CD14-positive monocyte (primary cell): ENCODE measurements at regions not wholly inside any gene's neighbourhood (a gene's known extent, or its start where the extent isn't known, plus 50 kb on each side); places are given as distances from the start of the nearest gene placed in this dataset.

Experiments used
- DNase-seq, 3 donors: peaks; one replicate each; pipeline ENCODE4 v3.0.0-alpha.2; 2011 to 2022
- H2AFZ ChIP-seq: 2 replicates; pipeline ENCODE4 v1.6.0; 2012; ENCODE audit warnings: mild to moderate bottlenecking, low read depth, low read length, inconsistent platforms; ENCODE audit not compliant: insufficient read depth, poor library complexity, severe bottlenecking
- H3K27ac ChIP-seq, 2 donors: 1 replicate in 1 of 2; 2 replicates in 1 of 2; pipeline ENCODE4 v1.5.1; 2012 to 2013; ENCODE audit warnings: low read length in 2 of 2, control low read depth in 1 of 2, inconsistent platforms in 1 of 2, low read depth in 1 of 2, mild to moderate bottlenecking in 1 of 2
- H3K27me3 ChIP-seq, 2 donors: one replicate each; pipeline versions ENCODE4 v1.6.0 to v1.6.1; 2011 to 2013; ENCODE audit warnings: low read length in 2 of 2; ENCODE audit not compliant: control insufficient read depth in 2 of 2, insufficient read depth in 2 of 2
- H3K36me3 ChIP-seq, 2 donors: replicated peaks in 1 of 2; 1 replicate in 1 of 2; 2 replicates in 1 of 2; pipeline versions ENCODE4 v1.5.1 to v1.6.1; 2012 to 2013; ENCODE audit warnings: low read length in 2 of 2, control low read depth in 1 of 2, inconsistent platforms in 1 of 2, mild to moderate bottlenecking in 1 of 2; ENCODE audit not compliant: insufficient read depth in 2 of 2, control insufficient read depth in 1 of 2
- H3K4me1 ChIP-seq, 2 donors: 1 replicate in 1 of 2; 2 replicates in 1 of 2; pipeline versions ENCODE4 v1.5.1 to v1.6.1; 2012 to 2013; ENCODE audit warnings: low read length in 2 of 2, control low read depth in 1 of 2, inconsistent platforms in 1 of 2, mild to moderate bottlenecking in 1 of 2, moderate library complexity in 1 of 2; ENCODE audit not compliant: insufficient read depth in 2 of 2, control insufficient read depth in 1 of 2
- H3K4me2 ChIP-seq: replicated peaks from 2 replicates; pipeline ENCODE3; 2012; ENCODE audit warnings: low read length, moderate library complexity, mild to moderate bottlenecking; ENCODE audit not compliant: poor library complexity, severe bottlenecking; ENCODE audit errors: extremely low read depth
- H3K4me3 ChIP-seq, 3 experiments: fragments of 200-600 bp in 1 of 3; sonication (generic) in 1 of 3; replicated peaks in 1 of 3; 1 replicate in 2 of 3; 2 replicates in 1 of 3; pipeline ENCODE4 v1.5.1; 2011 to 2013; ENCODE audit warnings: low read length in 3 of 3, mild to moderate bottlenecking in 3 of 3, control low read depth in 2 of 3, low read depth in 2 of 3, inconsistent platforms in 1 of 3, moderate library complexity in 1 of 3
- H3K79me2 ChIP-seq: 2 replicates; pipeline ENCODE4 v1.6.0; 2012; ENCODE audit warnings: mild to moderate bottlenecking, control low read depth, inconsistent platforms, low read length, moderate library complexity; ENCODE audit not compliant: insufficient read depth
- H3K9ac ChIP-seq: 2 replicates; pipeline ENCODE4 v1.6.0; 2017; ENCODE audit warnings: low read length, mild to moderate bottlenecking; ENCODE audit not compliant: insufficient read depth, poor library complexity, severe bottlenecking
- H3K9me3 ChIP-seq, 2 donors: replicated peaks in 1 of 2; 1 replicate in 1 of 2; 2 replicates in 1 of 2; pipeline versions ENCODE4 v1.5.1 to v1.6.1; 2012 to 2013; ENCODE audit warnings: low read length in 2 of 2, control low read depth in 1 of 2; ENCODE audit not compliant: control insufficient read depth in 1 of 2, insufficient read depth in 1 of 2
- H4K20me1 ChIP-seq: 2 replicates; pipeline ENCODE4 v1.6.0; 2012; ENCODE audit warnings: mild to moderate bottlenecking, low read length, control low read depth, moderate library complexity; ENCODE audit not compliant: insufficient read depth
- H3K27ac Mint-ChIP-seq, 7 donors: one replicate each; pipeline ENCODE4 v1.8.0; 2020; ENCODE audit warnings: mild to moderate bottlenecking in 7 of 7, mixed read lengths in 7 of 7, moderate library complexity in 6 of 7, inconsistent platforms in 2 of 7
- H3K27me3 Mint-ChIP-seq, 3 donors: one replicate each; pipeline ENCODE4 v1.8.0; 2021 to 2022; ENCODE audit warnings: low read depth in 3 of 3, mild to moderate bottlenecking in 3 of 3, mixed read lengths in 3 of 3, moderate library complexity in 3 of 3, inconsistent platforms in 1 of 3
- H3K36me3 Mint-ChIP-seq, 2 donors: one replicate each; pipeline ENCODE4 v1.8.0; 2020; ENCODE audit warnings: mixed read lengths in 2 of 2, inconsistent platforms in 1 of 2, mild to moderate bottlenecking in 1 of 2
- H3K4me1 Mint-ChIP-seq: one replicate; pipeline ENCODE4 v1.8.0; 2020; ENCODE audit warnings: mild to moderate bottlenecking, mixed read lengths
- H3K4me3 Mint-ChIP-seq, 2 donors: one replicate each; pipeline ENCODE4 v1.8.0; 2020; ENCODE audit warnings: mild to moderate bottlenecking in 2 of 2, mixed read lengths in 2 of 2, moderate library complexity in 1 of 2
- H3K9me3 Mint-ChIP-seq, 7 donors: one replicate each; pipeline ENCODE4 v1.8.0; 2020 to 2022; ENCODE audit warnings: mixed read lengths in 7 of 7, mild to moderate bottlenecking in 6 of 7, moderate library complexity in 6 of 7, inconsistent platforms in 2 of 7
- WGBS: methylation state at CpG from one replicate; pipeline ENCODE4 v1.1.5; 2013; ENCODE audit warnings: missing lambda C conversion rate; ENCODE audit not compliant: insufficient coverage; 5-methylcytosine and 5-hydroxymethylcytosine counted together
- intact Hi-C, 2 donors: fragments of 100-400 bp; cut with micrococcal nuclease; formaldehyde crosslinking; loops; one replicate each; pipeline versions ENCODE4 v1.15.0 to v1.15.1; 2023
- TF ChIP-seq, protein P1 (sequence below): fragments of 200-600 bp; IDR thresholded peaks from one replicate; pipeline ENCODE4 v1.8.0; 2022; ENCODE audit warnings: antibody characterized with exemption, mild to moderate bottlenecking

- TF ChIP-seq, protein P1, sequence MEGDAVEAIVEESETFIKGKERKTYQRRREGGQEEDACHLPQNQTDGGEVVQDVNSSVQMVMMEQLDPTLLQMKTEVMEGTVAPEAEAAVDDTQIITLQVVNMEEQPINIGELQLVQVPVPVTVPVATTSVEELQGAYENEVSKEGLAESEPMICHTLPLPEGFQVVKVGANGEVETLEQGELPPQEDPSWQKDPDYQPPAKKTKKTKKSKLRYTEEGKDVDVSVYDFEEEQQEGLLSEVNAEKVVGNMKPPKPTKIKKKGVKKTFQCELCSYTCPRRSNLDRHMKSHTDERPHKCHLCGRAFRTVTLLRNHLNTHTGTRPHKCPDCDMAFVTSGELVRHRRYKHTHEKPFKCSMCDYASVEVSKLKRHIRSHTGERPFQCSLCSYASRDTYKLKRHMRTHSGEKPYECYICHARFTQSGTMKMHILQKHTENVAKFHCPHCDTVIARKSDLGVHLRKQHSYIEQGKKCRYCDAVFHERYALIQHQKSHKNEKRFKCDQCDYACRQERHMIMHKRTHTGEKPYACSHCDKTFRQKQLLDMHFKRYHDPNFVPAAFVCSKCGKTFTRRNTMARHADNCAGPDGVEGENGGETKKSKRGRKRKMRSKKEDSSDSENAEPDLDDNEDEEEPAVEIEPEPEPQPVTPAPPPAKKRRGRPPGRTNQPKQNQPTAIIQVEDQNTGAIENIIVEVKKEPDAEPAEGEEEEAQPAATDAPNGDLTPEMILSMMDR = no peak
- no peaks in the 10 kb centered on the region for H3K36me3 Mint-ChIP-seq
- H3K4me1 ChIP-seq = no peaks in the 10 kb centered on the region
- H3K4me3 Mint-ChIP-seq = no peak overlapping the region
- no peak overlapping the region for H3K27ac ChIP-seq
- H3K79me2 ChIP-seq = no peaks in the 10 kb centered on the region
- peaks cover 2 to 13% (median 6%) of the 10 kb centered on the region in 7 donors for H3K9me3 Mint-ChIP-seq
- peaks cover 15 to 18% of the 10 kb centered on the region in 2 donors for H3K9me3 ChIP-seq
- intact Hi-C loops = no loop called here
- H3K36me3 ChIP-seq = no peaks in the 10 kb centered on the region
- no peaks in the 10 kb centered on the region for H4K20me1 ChIP-seq
- DNase-seq = no peak
- no CpG with 5 or more reads among the region's 3 CpGs for WGBS
- H3K9ac ChIP-seq = no peak overlapping the region
- no peaks in the 10 kb centered on the region for H3K4me1 Mint-ChIP-seq
- H3K27me3 ChIP-seq = no peaks in the 10 kb centered on the region
- H2AFZ ChIP-seq = no peak overlapping the region
- no peak overlapping the region for H3K4me3 ChIP-seq
- no peak overlapping the region for H3K27ac Mint-ChIP-seq
- no peak overlapping the region for H3K4me2 ChIP-seq
- no peaks in the 10 kb centered on the region for H3K27me3 Mint-ChIP-seq
Measured at GRCh38 chr4:23516716-23517115, 373.1 kb downstream of the PPARGC1A start.

DNA sequence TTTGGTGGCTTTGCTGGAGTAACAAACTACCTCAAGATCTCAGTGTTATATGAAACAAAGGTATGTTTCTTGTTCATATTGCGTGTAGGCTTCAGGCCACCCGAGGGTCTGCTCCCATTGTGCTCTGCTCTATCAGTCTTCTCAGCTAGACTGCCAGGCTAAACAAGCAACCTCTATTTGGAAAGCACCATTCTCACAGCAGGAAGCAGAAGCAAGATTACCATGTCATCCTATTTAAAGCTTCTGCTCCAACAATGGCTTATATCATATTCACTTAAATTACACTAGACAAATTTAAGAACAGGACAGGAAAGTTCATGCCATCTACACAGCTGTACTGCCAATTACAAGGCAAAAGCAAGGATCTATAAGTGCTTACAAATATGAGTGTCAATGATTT lies 385.8 kb downstream of the PPARGC1A start:
- Mint-ChIP-seq H3K27ac (no peak overlapping the region), H3K36me3 (no peaks in the 10 kb centered on the region), H3K27me3 (peaks cover 0 to 1% (median 0%) of the 10 kb centered on the region in 3 donors), H3K4me3 (no peak overlapping the region), H3K4me1 (no peaks in the 10 kb centered on the region), H3K9me3 (peaks cover 0 to 10% (median 1%) of the 10 kb centered on the region in 7 donors)
- Histone ChIP-seq H3K36me3 (no peaks in the 10 kb centered on the region), H3K9me3 (no peaks in the 10 kb centered on the region), H3K4me2 (no peak overlapping the region), H3K79me2 (no peaks in the 10 kb centered on the region), H3K27me3 (no peaks in the 10 kb centered on the region), H3K4me3 (no peak overlapping the region), H3K27ac (no peak overlapping the region), H3K9ac (no peak overlapping the region), H4K20me1 (no peaks in the 10 kb centered on the region), H3K4me1 (no peaks in the 10 kb centered on the region), H2AFZ (no peak overlapping the region)
- no peak for DNase-seq
- no CpG with 5 or more reads among the region's 2 CpGs for WGBS
- TF ChIP-seq, protein P1 = no peak
- intact Hi-C loops = no loop called here
